GM19397 (cell line): ENCODE measurements at regions not wholly inside any gene's neighbourhood (a gene's known extent, or its start where the extent isn't known, plus 50 kb on each side); places are given as distances from the start of the nearest gene placed in this dataset.

Source experiments
- ATAC-seq: cut with Tn5 transposase; IDR thresholded peaks from one replicate; pipeline ENCODE4 v1.9.1; 2021; ENCODE audit warnings: mild to moderate bottlenecking, moderate library complexity; ENCODE audit not compliant: unreplicated experiment

DNA sequence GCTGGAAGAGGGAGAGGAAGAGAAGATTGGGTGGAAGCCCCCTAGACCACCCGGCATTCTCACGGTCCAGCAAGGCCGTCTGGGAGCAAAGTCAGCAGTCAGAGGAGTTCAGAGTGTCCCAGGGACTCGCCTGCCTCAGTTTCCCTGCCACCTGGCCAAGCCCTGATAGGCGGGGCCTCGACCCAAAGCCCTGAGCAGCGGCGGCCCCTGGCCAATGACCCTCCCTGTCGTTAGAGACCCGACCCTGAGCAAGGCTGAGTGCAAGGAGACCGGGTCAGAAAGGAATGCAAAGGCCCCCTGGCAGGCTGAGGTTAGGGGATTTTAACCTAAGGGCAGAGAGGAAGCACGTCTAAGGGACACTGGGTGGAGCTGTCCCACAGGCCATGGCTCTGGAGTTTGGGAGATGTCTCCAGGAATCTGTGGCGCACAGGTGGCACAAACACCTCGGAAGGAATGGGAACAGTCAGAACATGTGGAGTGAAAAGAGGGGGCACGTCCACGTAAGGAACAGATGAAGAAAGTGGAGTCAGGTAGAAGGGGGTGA is 196.8 kb upstream of the PDE1C start:
- no peak for ATAC-seq

GRCh38 chr7:32264702-32265284 is 194.6 kb upstream of the PDE1C start:
- ATAC-seq = no peak

DNA sequence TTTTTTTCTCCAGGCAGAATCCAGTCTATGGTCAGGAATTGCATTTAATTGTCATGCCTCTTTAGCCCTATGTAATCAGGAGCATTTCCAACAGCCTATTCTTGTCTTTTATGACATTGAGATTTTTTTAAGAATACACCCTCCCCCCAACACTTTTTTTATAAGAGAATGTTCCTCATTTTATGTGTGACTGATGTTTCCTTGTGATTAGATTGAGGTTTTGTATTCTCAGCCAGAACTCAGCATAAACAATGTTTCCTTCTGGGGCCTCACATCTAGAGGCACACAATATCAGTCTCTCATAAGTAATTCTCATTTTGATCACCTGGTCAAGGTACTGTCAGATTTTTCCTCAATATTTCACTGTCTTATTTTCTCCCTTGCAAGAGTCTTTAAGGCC is 193.4 kb upstream of the PDE1C start:
- no peak for ATAC-seq

- ATAC-seq = no peak
These were observed 192.1 kb upstream of the PDE1C start for GRCh38 chr7:32262315-32262714.

DNA sequence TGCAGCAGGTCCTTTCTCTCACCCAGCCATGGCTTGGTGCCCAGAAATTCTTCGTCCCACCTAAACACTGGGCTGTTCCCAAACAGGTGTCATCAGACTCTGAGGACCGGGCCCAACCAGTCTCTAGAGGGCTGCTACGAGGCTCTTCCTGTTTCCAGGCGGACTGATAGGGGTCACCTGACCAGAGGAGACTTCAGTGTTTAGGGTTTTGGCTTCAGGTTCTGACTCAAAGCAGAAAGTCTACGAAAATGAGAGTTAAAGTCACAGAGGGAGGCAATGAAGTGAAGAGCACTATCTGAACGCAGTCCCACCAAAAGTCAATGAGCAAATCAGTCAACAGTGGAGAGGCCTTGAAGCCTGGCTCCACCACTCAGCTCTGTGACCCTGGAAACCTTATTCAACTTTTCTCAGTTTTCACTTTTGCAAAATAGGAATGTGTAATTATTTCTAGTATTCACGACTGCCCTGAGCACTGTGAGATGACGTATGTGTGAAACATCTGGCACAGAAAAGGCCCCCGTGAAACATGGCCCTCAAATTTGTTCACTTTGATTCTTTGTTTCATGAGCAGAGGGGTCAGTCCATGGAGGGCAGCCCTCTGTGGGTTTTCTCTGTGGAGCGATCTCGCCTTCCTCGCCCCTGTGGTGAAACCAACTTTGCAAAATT is 189.9 kb upstream of the PDE1C start:
- ATAC-seq = peak; percentile 79

DNA sequence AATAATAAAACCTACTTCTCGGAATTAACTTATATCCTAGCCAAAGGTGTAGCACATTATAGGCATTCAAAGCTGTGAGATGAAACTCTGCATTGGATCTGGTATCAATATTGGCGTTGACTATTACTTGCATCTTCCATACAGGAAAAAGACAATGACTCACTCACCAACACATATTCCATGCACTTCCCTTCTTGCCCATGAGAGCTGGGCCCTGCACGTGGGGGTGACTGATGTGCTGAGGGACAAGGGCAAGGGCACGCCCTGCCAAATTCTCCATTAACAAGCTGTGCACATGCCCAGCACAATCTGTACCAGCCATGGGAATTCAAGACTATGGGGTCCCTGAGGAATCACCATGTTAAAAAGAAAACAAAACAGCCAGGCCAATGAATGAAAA is 188.1 kb upstream of the PDE1C start:
- ATAC-seq = no peak

GRCh38 chr7:32257621-32258020 is 187.4 kb upstream of the PDE1C start:
- no peak for ATAC-seq

DNA sequence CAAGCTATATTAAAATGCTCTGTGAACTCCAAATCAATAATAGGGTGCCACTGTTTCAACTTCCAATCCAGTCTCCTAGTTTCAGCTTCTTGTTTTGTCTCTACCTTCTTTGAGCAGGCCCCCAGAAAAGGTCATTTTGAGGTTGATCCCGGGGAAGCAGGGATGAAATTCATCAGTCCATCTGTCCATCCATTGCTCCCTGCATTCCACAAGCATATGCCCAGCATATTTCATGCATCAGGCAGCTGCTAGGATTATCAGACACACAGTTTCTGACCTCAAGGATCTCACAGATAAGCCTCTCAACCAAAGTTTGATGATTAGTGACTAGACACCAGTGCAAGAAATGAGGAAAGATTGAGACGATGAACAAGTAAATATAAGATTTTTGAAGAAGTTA is 186.6 kb upstream of the PDE1C start:
- ATAC-seq = no peak

GRCh38 chr7:32256376-32256775 is 186.2 kb upstream of the PDE1C start:
- ATAC-seq = no peak

DNA sequence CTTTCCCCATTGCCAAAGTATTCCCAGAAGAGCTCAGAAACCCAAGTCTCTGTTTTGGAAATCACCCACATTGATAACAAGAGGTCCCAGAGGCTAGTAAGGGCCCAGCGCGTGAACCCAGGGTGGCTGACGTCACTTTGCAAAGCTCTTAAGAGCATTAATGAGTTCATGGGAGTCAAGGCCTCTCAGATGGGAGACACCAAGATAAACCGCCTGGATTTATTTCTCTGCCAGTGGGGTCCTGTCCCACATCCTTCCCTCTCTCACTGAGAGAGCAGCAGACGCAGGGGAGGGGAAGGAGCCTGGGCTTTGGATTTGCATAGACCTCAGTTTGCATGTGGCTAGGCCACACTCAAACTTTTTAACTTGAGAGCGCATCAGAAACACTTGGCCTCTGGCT is 184.8 kb upstream of the PDE1C start:
- ATAC-seq = peak; percentile 45

GRCh38 chr7:32253299-32253698 is 183.1 kb upstream of the PDE1C start:
- no peak for ATAC-seq

DNA sequence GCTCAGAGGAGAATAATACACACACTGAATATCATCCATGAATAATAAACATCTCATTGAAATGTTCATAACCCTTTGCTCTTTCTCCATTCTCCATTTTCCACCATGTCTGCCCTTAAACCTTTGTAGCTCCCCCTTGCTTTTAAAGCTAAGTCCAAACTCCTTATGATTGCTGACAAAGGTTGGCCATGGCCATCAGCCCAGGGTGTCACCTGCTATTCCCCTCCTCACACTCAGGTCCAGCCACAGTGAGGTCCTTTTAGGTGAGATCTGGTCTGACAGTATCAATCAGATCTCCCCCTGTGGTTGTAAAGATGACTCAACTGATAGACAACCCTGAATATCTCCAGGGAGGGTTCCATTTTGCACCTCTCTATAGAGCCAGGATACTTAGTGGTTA is 181.5 kb upstream of the PDE1C start:
- ATAC-seq = no peak

GRCh38 chr7:32250471-32251260 is 180.5 kb upstream of the PDE1C start:
- no peak for ATAC-seq

DNA sequence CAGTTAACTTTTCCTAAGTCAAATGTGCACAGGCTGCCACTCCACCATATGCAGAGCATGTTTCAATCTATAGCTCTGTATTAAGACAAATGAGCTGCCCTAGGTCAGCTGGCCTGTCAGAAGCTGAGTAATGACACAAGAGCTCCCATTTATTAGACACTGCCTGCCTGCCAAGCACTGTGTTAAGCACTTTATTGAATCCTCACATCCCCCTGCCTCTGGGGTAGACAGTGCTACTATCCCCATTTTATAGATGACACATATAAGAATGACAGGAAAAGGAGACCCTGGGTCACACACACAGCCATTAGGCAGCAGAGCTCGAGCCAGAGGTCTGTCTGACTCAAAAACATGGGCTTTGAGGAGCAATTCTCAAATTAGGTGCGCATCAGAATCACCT is 179.8 kb upstream of the PDE1C start:
- no peak for ATAC-seq

DNA sequence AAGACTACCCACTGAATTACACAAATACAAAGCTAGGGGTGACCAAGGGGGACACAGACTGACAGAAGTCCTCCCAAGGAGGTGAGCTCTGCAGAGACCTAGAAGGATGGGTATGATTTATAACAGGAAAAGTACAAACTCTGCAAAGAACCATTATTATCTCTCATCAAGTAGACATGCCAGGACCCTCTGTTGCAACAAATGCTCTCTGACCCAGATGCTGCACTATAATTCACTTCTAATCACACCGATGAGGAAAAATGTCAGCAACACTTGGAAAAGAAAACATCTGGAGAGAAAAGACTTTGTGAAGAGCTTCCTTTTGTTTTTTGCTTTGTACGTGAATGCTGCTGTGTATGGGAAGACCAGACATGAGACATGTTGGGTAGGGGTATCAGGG is 178.3 kb upstream of the PDE1C start:
- no peak for ATAC-seq

DNA sequence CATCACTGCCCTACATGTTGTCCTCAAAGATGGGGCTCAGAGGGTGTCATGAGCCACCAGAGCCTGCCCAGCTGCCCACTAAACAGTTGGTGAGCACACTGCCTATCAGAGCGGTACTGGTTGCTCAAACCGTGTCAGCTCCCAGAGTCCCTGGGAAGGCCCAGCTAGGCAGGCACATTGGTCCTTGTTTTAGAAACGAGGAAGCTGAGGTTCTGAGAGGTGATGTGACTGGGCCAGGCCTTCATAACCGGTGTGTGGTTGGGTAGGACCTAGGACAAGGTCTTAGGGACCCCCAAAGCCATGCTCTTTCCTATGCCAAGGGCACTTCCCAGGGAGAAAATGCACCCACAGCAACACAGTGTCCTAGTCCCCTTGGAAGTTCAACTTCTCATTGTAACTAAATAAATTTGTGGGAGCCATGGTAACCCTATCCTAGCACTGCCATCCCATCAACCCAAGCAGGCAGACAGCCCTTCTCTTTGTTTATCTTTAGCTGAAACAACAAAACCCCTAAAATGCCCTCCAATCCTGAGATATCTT is 174.7 kb upstream of the PDE1C start:
- ATAC-seq = no peak

GRCh38 chr7:32243687-32244290 is 173.6 kb upstream of the PDE1C start:
- no peak for ATAC-seq

- no peak for ATAC-seq
These were observed 172.2 kb upstream of the PDE1C start for GRCh38 chr7:32242436-32242835.

- ATAC-seq = no peak
These were observed 171.4 kb upstream of the PDE1C start for GRCh38 chr7:32241636-32242035.

DNA sequence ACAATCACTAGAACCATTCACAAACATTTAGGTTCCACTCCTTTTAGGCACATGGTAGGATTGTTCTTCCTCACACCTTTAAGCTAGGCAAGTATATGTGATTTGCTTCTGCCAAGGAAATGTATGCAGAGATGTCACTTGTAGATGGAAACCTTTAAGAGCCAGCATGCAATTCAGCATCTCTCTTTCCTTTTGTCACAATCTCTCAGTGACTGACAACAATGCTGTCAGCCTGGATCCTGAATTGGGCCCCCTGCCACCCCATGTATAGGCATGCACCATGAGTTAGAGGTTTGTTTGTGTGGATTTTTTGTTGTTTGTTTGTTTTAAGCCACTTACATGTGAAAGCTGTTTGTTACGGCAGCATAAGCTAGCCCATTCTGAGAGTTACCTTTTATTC is 169.6 kb upstream of the PDE1C start:
- ATAC-seq = no peak

GRCh38 chr7:32228601-32229000 is 158.4 kb upstream of the PDE1C start:
- ATAC-seq = no peak
